Astrocyte (in vitro differentiated cells and primary cell): ENCODE measurements at regions not wholly inside any gene's neighbourhood (a gene's known extent, or its start where the extent isn't known, plus 50 kb on each side); places are given as distances from the start of the nearest gene placed in this dataset.

Source experiments
- CTCF ChIP-seq: IDR thresholded peaks from 2 replicates; pipeline ENCODE4 v1.5.1; 2011; ENCODE audit warnings: low read depth, mild to moderate bottlenecking, inconsistent platforms, low read length, moderate library complexity; ENCODE audit not compliant: insufficient read depth
- EZH2 ChIP-seq: IDR thresholded peaks from 2 replicates; pipeline ENCODE4 v1.6.1; 2012; ENCODE audit warnings: mild to moderate bottlenecking, low read length, inconsistent platforms; ENCODE audit not compliant: insufficient read depth

- TF ChIP-seq CTCF (no peak), EZH2 (no peak)
Measured at GRCh38 chr5:101278917-101279316, 375.8 kb upstream of the ST8SIA4 start.
